CD4-positive, alpha-beta T cell treated with Interleukin-10 for 1 hour (primary cell): ENCODE measurements at regions not wholly inside any gene's neighbourhood (a gene's known extent, or its start where the extent isn't known, plus 50 kb on each side); places are given as distances from the start of the nearest gene placed in this dataset.

ENCODE experiments used
- DNase-seq: peaks from one replicate; pipeline ENCODE4 v3.0.0-alpha.2; 2020

DNA sequence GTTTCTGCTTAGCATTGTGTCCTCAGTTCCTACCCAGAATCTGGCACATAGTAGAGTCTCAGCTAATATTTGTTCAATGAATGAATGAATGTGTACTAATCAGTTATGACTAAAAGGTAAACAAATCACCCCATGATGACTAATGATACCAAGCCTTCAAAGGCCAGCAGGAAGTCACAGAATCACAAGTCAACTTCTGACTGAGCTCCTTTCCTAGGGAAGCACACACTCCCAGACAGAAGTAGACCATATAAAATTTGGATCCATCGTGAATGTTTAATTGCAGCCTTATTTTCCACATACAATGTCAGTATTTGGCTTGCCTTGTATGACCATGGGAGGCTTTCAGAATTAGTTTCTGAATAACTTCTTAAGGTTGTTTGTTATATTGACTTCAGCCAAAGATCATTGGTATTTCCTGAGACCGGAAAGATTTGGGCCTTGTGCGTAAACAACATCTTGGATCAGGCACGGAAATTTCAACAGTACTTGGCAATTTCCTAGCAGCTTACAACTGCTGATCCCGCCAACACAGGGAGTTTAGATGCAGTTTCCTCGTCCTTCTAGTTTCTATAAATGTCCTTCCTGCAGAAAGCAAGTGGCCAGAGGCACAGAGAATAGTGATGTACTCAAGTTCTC is 185.9 kb upstream of the ATP1B1 start:
- no peak for DNase-seq

GRCh38 chr1:168921629-168922028 is 184.9 kb upstream of the ATP1B1 start:
- DNase-seq = no peak

- DNase-seq = no peak
Measured at GRCh38 chr1:168923521-168924136, 182.9 kb upstream of the ATP1B1 start.

- DNase-seq = no peak
Measured at GRCh38 chr1:168924976-168925375, 181.5 kb upstream of the ATP1B1 start.

DNA sequence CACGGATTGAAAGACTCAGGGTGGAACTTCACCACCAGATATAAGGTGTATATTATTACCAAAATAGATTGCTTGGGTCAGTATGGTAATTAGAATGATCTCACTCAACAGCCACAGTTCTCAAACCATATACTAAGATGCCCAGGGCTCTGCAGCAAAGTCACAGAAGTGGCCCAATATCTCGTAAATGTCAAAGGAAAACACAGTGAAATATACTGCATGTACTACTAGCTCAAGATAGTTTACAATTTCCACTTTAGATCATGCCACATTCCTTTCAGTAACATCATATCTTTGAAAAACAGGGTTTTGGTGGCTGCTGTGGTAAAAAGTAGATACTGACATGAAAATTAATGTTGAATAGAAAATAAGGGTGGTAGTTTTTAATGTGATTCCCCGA is 180.3 kb upstream of the ATP1B1 start:
- no peak for DNase-seq

DNA sequence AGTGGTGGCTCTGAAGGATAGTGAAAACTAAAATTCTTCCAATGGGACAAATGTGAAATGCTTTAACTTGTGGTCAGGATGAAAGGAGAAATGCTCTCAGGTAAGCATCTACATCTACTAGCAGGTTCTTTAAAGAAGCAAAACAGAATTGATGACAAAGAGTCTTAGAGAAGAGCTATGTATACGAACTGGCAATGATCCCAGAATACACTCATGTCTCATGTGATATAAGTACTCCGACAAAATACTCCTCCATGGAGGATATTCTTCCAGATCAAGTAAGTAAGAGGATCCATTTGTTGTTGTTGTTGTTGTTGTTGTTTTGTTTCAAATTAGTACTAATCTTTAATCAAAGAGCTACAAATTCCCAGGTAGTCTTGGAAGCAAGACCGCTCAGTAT is 174.0 kb upstream of the ATP1B1 start:
- DNase-seq = no peak

- DNase-seq = no peak
Measured at GRCh38 chr1:168933141-168933805, 173.2 kb upstream of the ATP1B1 start.

DNA sequence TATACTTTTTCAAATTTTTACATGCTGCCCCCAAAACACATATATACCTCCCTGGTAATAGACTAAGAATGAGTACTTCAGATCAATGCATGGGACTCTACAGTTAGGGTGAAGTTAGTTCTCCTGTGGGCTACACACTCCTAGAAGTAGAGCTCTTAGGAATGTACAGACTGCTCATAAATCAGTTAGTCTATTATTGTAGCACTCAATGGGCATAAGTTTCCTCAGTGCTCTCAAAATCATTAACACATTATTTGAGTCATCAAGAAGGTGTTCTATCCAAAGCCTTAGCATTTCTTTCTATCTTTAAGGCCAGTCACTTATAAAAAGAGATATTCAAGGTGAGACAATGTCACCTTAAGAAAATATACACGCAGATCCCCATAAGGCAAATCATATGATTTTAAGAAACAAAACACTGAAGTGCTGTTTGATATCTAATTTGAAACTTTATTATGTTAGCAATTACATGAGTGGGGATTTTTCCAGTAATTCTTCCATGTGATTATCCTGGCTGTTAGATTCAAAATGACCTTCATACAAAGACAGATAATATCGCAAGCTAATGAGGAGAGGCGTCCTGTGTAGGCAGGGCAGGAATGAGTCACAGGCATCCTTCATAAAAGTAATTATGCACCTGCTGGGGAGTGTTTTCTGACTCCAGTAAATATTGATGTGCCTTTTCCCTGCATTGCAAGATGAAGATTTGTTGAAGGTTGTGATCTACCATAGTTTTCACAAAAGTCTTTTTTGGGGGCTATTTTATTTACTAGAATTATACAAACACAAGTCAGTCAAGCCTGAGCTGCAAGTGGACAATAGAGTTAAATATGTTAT is 167.2 kb upstream of the ATP1B1 start:
- no peak for DNase-seq

DNA sequence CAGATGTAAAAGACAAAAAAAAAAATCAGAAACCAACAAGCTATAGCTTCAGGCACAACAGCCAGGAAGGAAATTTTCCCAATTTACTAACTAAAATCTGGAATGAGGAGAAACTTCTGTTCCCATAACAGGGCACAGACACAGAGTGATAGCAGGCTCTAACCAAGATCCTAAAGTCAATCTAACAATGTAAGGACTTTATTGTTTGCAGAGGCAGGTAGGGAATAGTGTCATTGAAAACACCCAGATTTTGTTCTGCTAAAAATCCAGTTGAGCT is 166.6 kb upstream of the ATP1B1 start:
- DNase-seq = no peak

- no peak for DNase-seq
Measured at GRCh38 chr1:168941640-168942039, 164.8 kb upstream of the ATP1B1 start.

DNA sequence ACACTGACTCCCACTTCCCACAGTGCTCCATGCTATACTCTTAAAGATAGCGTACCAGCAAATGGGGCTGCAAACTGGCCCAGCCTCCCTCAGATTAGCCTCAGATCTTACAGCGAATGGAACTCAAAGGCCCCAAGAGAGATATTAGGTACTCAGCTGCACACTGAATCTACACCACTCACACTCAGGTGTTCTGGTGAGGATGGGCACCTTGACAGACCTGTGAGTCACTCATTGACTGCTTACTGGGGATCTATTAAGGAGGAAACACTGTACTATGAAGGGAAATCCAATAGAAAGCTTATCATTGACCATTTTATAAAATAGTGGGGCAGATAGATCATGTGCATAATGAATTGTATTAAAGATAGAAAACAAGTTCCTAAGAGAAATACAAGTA is 164.3 kb upstream of the ATP1B1 start:
- no peak for DNase-seq

DNA sequence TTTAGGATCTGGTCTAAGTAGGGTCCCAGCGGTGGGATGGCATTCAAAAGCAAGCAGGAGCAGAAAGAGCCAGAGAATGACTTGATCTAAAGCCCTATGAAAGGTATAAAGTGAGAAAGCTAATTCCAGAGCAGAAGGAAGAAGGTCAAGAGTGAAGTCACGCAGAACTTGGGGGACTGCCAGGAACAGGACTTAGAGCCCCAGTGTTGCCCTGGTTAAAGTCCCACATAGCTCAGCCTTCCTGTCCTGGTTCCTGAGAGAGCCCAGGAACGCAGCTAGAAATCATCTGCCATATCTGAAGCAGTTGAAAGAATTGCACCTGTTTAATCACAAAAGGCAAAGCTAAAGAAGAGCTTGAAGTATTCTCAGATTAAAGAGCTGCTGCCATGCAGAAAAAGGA is 160.6 kb upstream of the ATP1B1 start:
- no peak for DNase-seq

DNA sequence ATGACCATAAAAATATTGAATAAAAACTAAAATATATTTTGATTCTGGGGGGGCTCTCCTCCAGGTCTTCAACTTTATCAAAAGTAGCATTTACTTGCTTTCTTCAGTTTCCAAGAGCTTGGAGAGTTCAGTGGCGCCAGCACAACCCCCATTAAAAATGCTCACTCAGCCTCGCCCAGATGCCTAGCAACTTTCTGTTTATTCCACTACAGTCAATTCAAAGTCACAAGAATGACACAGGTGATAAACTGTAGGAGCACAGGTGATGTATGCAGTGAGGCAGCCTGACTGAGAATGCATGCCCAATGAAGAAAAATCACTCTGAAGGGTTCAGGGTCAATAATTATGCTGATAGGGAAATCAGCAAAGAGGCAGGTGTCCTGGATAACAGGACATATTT is 159.4 kb upstream of the ATP1B1 start:
- no peak for DNase-seq

DNA sequence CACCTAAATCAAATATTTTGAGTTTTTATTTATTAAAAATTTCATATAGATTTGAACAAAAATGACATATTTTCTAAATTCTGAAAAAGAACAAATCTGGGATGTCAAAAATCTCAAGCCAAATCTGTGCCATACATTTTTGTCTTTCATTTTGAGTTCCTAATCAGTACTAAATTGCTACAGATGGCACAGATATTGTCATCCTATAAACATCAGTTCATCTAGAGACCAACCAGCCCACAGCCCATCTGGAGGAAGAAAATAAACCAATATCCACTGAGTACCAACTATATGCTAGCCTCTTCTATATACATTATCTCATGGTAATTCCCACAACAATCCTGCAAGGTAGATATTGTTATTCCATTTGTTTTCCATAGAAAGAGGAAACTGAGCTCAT is 156.8 kb upstream of the ATP1B1 start:
- no peak for DNase-seq

DNA sequence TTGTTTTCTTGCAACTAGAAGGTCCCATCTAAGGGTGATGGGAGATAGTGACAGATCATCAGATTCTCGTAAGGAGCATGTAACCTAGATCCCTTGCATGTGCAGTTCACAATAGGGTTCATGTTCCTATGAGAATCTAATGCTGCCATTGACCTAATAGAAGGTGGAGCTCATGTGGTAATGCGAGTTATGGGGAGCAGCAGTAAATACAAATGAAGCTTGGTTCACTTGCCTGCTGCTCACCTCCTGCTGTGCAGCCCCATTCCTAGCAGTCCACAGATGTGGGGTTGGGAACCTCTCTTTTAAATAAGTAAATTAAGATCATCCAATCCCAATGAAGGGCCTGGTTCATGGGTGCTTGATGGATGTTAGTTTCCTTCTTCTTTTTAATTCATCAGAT is 148.7 kb upstream of the ATP1B1 start:
- DNase-seq = no peak

GRCh38 chr1:168958562-168959289 is 147.8 kb upstream of the ATP1B1 start:
- no peak for DNase-seq

- no peak for DNase-seq
Measured at GRCh38 chr1:168959382-168959781, 147.1 kb upstream of the ATP1B1 start.

DNA sequence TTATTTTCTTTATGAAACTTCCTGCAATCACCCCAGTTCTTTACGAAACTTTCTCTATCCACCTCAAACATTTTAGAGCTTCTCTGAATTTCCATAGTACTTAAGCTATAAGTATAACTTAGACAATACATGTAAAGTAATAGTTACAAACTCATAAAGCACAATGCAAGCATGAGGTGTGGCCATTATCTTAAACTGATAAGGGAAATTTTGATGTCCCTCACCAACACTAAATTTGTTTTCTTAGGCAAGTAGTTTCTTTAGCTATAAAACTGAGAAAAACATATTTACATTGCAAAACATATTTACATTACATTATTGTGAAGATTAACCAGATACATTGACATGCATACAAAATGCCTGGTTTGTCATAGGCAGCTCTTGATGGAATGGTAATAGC is 146.4 kb upstream of the ATP1B1 start:
- no peak for DNase-seq

DNA sequence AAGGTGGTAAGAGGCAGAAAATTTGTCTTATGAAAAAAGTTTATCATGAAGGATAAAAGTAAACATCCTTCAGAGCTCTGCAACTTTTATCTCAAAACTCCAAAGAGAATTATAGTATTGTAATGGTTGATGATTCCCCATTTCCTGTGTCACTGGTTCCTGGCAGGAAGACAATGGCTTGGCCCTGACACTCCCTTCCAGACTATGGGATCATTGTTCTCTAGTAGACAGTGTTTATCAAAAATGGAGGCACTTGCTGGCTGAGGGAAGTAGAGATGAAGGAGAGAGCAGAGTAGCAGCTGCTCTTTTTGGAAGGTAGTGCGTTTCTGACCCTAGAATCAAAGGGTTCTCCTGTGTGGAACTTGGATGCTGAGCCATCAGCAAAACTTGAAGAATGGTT is 145.9 kb upstream of the ATP1B1 start:
- DNase-seq = no peak

DNA sequence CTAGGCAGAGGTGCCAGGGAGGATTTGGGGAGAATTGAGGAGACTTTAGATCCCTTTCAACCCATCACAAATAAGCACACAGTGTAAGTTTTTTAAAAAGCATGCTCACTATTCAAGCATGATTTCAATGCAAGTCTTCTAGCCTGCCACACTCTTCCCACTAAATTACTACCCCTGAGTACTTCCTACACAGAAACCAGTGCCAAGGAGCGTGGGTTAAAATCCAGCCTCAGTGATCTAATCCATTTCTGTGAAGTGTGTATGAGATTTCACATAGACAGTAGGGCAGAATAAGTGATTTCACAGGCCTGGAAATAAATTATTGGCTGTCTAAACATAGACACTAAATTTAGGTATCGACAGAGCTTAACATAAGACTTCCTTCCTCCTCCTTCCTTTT is 142.9 kb upstream of the ATP1B1 start:
- no peak for DNase-seq

DNA sequence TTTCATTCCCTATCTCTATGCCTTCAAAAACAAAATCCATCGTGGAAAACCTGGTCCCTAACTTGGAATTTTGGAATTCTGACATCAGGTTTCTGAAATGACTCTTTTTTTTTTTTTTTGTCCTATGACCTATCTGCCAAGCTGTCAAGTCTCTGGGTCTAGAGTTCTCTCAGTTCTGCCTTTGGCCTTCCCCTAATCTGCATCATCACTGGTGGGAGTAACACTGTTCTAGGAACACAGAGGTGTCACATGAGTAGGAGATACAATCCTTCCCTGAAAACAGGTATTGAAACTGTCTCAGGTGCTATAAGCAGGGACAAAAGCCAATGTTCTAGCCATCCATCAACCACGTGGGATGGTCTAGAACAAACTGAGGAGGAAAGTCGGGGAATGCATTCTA is 142.0 kb upstream of the ATP1B1 start:
- DNase-seq = no peak

GRCh38 chr1:168966217-168966616 is 140.3 kb upstream of the ATP1B1 start:
- no peak for DNase-seq

DNA sequence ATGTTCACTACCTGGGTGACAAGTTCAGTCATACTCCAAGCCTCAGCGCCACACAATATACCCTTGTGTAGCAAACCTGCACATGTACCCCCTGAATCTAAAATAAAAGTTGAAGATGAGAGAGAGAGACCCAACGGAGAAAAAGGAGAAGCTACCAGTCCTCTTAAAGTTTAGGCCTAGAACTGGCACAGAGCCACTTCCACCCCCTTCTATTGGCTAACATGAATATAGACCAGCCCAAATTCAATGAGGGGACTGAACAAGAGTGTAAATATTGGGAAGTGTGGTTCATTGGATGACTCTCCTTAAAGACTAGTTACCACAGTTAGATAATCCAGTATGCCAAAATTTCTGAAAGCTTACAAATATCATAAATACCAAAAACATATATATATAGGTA is 139.9 kb upstream of the ATP1B1 start:
- no peak for DNase-seq
